OCI-LY3 (cell line): ENCODE measurements at regions not wholly inside any gene's neighbourhood (a gene's known extent, or its start where the extent isn't known, plus 50 kb on each side); places are given as distances from the start of the nearest gene placed in this dataset.

Experiments used
- EZH2phosphoT487 ChIP-seq: fragments of 200-600 bp; shearing (Covaris generic); IDR thresholded peaks from 2 replicates; pipeline ENCODE4 v1.6.1; 2018; ENCODE audit warnings: antibody characterized with exemption, mixed run types, low read depth
- TF ChIP-seq, protein P1 (sequence below): fragments of 200-600, 300-600 bp; sonication (generic); IDR thresholded peaks from 2 replicates; pipeline ENCODE4 v1.5.1; 2014; ENCODE audit warnings: antibody characterized with exemption, low read length, low read depth

DNA sequence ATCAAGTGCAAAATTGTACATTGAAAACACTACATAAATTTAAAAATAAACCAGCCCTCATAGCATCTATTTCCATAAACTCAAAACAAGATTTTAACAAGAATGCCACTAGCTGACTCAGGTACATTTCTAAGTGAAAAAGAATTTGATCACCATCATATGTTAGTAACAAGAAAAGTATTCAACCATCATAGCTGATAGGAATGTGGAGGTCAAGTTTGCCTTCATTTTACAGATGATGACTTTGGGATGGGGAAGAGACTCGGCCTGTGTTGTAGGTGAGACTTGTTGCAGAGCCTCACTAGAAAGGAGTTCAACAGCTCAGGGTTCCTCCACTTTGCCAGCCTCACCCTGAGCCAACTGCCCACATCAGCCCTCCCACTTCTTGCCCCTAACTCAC is 318.8 kb upstream of the FAM78B start:
- TF ChIP-seq, protein P1, sequence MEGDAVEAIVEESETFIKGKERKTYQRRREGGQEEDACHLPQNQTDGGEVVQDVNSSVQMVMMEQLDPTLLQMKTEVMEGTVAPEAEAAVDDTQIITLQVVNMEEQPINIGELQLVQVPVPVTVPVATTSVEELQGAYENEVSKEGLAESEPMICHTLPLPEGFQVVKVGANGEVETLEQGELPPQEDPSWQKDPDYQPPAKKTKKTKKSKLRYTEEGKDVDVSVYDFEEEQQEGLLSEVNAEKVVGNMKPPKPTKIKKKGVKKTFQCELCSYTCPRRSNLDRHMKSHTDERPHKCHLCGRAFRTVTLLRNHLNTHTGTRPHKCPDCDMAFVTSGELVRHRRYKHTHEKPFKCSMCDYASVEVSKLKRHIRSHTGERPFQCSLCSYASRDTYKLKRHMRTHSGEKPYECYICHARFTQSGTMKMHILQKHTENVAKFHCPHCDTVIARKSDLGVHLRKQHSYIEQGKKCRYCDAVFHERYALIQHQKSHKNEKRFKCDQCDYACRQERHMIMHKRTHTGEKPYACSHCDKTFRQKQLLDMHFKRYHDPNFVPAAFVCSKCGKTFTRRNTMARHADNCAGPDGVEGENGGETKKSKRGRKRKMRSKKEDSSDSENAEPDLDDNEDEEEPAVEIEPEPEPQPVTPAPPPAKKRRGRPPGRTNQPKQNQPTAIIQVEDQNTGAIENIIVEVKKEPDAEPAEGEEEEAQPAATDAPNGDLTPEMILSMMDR = no peak
- no peak for TF ChIP-seq EZH2phosphoT487
